ENCODE measurements at regions not wholly inside any gene's neighbourhood (a gene's known extent, or its start where the extent isn't known, plus 50 kb on each side); places are given as distances from the start of the nearest gene placed in this dataset.

DNA sequence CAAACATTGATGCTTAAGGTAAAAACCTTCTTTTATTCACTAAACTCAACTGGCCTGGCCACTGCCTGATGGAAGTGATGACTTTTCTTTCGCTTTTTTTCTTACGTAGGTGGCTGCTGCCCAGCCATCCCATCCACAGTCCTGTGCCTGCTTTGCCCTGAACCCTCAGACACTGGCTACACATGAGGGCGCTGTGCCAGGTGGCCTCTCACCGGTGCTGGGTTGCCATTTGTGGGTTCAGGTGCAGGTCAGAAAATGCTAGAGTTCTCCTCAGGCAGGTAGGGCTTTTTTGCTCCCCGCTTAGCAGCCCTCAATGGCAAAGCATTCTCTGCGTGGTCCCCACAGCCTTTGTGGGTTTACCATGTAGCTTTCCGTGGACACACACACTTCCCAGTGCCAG is 88.3 kb upstream of the PRR23E start:
- H3K9me3 Mint-ChIP-seq: peaks cover 0 to under 1% of the 10 kb centered on the region in 2 donors
- no peaks in the 10 kb centered on the region for H3K4me1 Mint-ChIP-seq (ENCODE audit: low read depth)
- H3K27me3 Mint-ChIP-seq (ENCODE audit: low read depth): peaks cover 2% of the 10 kb centered on the region
- DNase-seq: no peak
- no peak for ATAC-seq (replicated peaks in 1 of 2)
- no peak overlapping the region for H3K4me3 Mint-ChIP-seq
- no peaks in the 10 kb centered on the region for H3K36me3 Mint-ChIP-seq (ENCODE audit: insufficient read depth in 2 of 2)
- no peak overlapping the region for H3K27ac Mint-ChIP-seq

- no peak overlapping the region for H3K4me3 Mint-ChIP-seq
- peaks cover 0 to 3% of the 10 kb centered on the region in 2 donors for H3K36me3 Mint-ChIP-seq (ENCODE audit: insufficient read depth in 2 of 2)
- H3K27me3 Mint-ChIP-seq (ENCODE audit: low read depth): peaks cover 8% of the 10 kb centered on the region
- peaks cover 0 to 4% of the 10 kb centered on the region in 2 donors for H3K9me3 Mint-ChIP-seq
- DNase-seq: no peak
- ATAC-seq (replicated peaks in 1 of 2): no peak
- H3K4me1 Mint-ChIP-seq (ENCODE audit: low read depth): no peaks in the 10 kb centered on the region
- H3K27ac Mint-ChIP-seq: no peak overlapping the region
Measured at GRCh38 chr3:127105587-127105986, 87.3 kb upstream of the PRR23E start.

DNA sequence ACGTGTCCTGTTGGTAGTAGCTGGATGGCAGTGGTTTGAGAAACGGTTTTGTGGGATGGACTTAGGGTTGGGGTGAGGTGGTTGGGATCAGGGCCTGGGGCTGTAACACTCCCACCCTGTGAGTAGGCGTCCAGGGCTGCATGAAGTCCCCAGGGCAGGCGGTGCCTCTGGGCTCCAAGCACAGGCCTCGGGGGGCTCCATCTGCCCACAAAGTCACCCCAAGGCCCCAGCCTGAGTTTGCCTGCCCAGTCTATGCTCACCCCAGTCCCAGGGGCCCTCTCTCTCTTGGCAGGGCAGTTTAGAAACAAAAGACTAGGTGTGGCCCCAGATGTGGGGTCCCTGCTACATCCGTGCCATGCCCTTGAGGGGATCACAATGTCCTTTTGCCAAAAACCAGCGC is 86.9 kb upstream of the PRR23E start:
- DNase-seq (no peak), ATAC-seq (replicated peaks in 1 of 2) (no peak)
- no peak overlapping the region for H3K4me3 Mint-ChIP-seq
- H3K27me3 Mint-ChIP-seq (ENCODE audit: low read depth): peaks cover 8% of the 10 kb centered on the region
- no peak overlapping the region for H3K27ac Mint-ChIP-seq
- no peaks in the 10 kb centered on the region for H3K4me1 Mint-ChIP-seq (ENCODE audit: low read depth)
- peaks cover 0 to 3% of the 10 kb centered on the region in 2 donors for H3K36me3 Mint-ChIP-seq (ENCODE audit: insufficient read depth in 2 of 2)
- H3K9me3 Mint-ChIP-seq: peaks cover 0 to 6% of the 10 kb centered on the region in 2 donors

- Mint-ChIP-seq H3K9me3 (peaks cover 2 to 6% of the 10 kb centered on the region in 2 donors), H3K27me3 (ENCODE audit: low read depth) (peaks cover 8% of the 10 kb centered on the region), H3K4me3 (no peak overlapping the region), H3K27ac (no peak overlapping the region), H3K36me3 (ENCODE audit: insufficient read depth in 2 of 2) (peaks cover 0 to 5% of the 10 kb centered on the region in 2 donors), H3K4me1 (ENCODE audit: low read depth) (no peaks in the 10 kb centered on the region)
- DNase-seq (no peak), ATAC-seq (replicated peaks in 1 of 2) (no peak)
Measured at GRCh38 chr3:127106456-127106855, 86.5 kb upstream of the PRR23E start.

- ATAC-seq (replicated peaks in 1 of 2): no peak
- Mint-ChIP-seq H3K27me3 (ENCODE audit: low read depth) (peaks cover 8% of the 10 kb centered on the region), H3K36me3 (ENCODE audit: insufficient read depth in 2 of 2) (peaks cover 0 to 8% of the 10 kb centered on the region in 2 donors), H3K4me3 (no peak overlapping the region), H3K9me3 (peaks cover 2 to 6% of the 10 kb centered on the region in 2 donors), H3K27ac (no peak overlapping the region), H3K4me1 (ENCODE audit: low read depth) (no peaks in the 10 kb centered on the region)
- no peak for DNase-seq
Measured at GRCh38 chr3:127107002-127107401, 85.9 kb upstream of the PRR23E start.

GRCh38 chr3:127107491-127108375 is 85.2 kb upstream of the PRR23E start:
- no peak overlapping the region for H3K4me3 Mint-ChIP-seq
- peaks cover 5 to 9% of the 10 kb centered on the region in 2 donors for H3K9me3 Mint-ChIP-seq
- peaks cover 2 to 9% of the 10 kb centered on the region in 2 donors for H3K36me3 Mint-ChIP-seq (ENCODE audit: insufficient read depth in 2 of 2)
- no peaks in the 10 kb centered on the region for H3K4me1 Mint-ChIP-seq (ENCODE audit: low read depth)
- DNase-seq (no peak), ATAC-seq (replicated peaks in 1 of 2) (no peak)
- H3K27me3 Mint-ChIP-seq (ENCODE audit: low read depth): peaks cover 8% of the 10 kb centered on the region
- no peak overlapping the region for H3K27ac Mint-ChIP-seq

DNA sequence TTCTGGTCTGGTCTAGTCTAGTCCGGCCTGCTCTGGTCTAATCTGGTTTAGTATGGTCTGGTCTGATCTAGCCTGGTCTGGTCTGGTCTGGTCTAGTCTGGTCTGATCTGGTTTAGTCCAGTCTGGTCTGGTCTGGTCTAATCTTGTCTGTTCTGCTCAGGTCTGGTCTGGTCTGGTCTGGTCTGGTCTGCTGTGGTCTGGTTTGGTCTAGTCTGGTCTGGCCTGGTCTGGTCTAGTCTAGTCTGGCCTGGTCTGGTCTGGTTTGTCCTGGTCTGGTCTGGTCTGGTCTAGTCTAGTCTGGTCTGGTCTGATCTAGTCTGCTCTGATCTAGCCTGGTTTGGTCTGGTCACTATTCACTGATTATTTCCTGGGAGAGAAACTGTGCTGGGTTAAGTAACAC is 84.1 kb upstream of the PRR23E start:
- ATAC-seq (replicated peaks in 1 of 2): no peak
- DNase-seq: no peak
- peaks cover 8% of the 10 kb centered on the region for H3K27me3 Mint-ChIP-seq (ENCODE audit: low read depth)

DNA sequence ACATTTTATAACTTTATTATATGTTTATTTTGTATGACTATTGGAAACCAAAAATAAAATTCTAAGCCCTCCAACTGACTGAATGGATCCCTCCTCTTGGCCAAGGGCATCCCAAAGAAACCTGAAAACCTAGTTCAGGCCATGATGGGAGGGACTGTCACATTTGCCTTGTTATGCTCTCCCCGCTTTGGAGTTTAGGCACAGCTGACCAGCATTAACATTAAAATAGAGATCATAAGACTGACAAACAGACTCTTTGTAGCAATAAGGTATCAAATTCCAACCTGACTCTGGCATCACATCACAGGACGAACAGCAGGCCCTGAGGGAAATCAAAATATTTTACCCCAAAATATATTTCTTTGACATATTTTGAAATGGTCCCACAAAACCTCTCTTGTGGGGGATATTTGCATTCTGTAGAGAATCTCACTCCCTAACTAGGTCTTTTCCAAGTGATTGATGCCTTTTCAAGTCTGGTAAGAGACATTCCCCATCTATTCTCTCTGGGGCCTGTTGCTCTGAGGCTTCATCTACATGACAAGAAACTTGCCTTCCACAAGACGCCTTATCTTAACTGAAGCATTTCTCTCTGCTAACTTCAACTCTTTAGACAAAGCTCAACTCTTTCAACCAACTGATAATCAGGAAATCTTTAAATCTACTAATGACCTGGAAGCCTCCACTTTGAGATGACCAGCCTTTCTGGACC is 81.8 kb upstream of the PRR23E start:
- no peak overlapping the region for H3K4me3 Mint-ChIP-seq
- H3K36me3 Mint-ChIP-seq (ENCODE audit: insufficient read depth in 2 of 2): peaks cover 2 to 9% of the 10 kb centered on the region in 2 donors
- peaks cover 8% of the 10 kb centered on the region for H3K27me3 Mint-ChIP-seq (ENCODE audit: low read depth)
- no peaks in the 10 kb centered on the region for H3K4me1 Mint-ChIP-seq (ENCODE audit: low read depth)
- H3K27ac Mint-ChIP-seq: no peak overlapping the region
- peaks cover 6 to 10% of the 10 kb centered on the region in 2 donors for H3K9me3 Mint-ChIP-seq
- DNase-seq (no peak), ATAC-seq (replicated peaks in 1 of 2) (no peak)

More for the DNA sequence above, 84.1 kb upstream of the PRR23E start:
- Mint-ChIP-seq H3K4me1 (ENCODE audit: low read depth) (no peaks in the 10 kb centered on the region), H3K27ac (no peak overlapping the region), H3K9me3 (peaks cover 6 to 10% of the 10 kb centered on the region in 2 donors), H3K4me3 (no peak overlapping the region), H3K36me3 (ENCODE audit: insufficient read depth in 2 of 2) (peaks cover 2 to 9% of the 10 kb centered on the region in 2 donors)

DNA sequence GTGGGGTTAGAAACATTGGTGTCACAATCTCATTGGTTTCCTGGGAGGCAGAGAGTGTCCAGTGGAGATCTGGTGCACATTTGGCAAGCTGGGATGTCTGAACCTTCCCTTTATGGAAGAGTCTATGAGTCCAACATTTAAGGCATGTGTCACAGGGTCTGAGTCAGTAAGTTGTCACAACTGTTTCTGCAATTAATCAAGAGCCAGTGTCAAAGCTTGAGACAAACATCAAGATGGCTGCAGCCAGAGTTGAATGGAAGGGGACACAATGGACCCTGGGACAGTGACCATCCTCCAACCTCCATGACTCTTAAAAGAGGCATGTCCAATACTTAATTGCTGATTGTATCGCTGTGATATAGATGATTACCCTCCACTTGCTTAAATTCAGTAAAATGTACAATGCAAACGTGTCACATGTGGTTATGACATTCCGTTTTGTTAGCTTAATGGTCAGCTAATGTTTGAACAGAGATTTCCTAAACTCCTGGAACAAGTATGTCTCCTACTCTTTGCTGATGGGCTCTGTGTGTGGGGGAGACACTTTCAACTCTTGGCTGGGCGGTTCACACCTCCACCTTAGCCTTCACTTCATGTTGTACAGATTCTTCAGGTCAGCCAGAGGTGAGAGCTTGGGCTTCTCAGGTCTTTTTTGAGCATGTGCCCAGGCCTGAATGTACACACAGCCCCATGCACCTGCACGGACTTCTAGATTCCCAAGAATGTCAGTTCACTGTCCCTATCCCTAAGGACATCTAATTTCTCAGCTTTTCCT is 79.9 kb upstream of the PRR23E start:
- Mint-ChIP-seq H3K9me3 (peaks cover 6 to 10% of the 10 kb centered on the region in 2 donors), H3K4me1 (ENCODE audit: low read depth) (no peaks in the 10 kb centered on the region), H3K36me3 (ENCODE audit: insufficient read depth in 2 of 2) (peaks cover 2 to 9% of the 10 kb centered on the region in 2 donors), H3K4me3 (no peak overlapping the region), H3K27me3 (ENCODE audit: low read depth) (peaks cover 8% of the 10 kb centered on the region), H3K27ac (no peak overlapping the region)
- ATAC-seq (replicated peaks in 1 of 2): no peak
- no peak for DNase-seq

- Mint-ChIP-seq H3K9me3 (peaks cover 9 to 10% of the 10 kb centered on the region in 2 donors), H3K36me3 (ENCODE audit: insufficient read depth in 2 of 2) (peaks cover 2 to 9% of the 10 kb centered on the region in 2 donors), H3K27me3 (ENCODE audit: low read depth) (peaks cover 11% of the 10 kb centered on the region), H3K27ac (no peak overlapping the region), H3K4me1 (ENCODE audit: low read depth) (no peaks in the 10 kb centered on the region), H3K4me3 (no peak overlapping the region)
- ATAC-seq (replicated peaks in 1 of 2) (no peak), DNase-seq (no peak)
Measured at GRCh38 chr3:127113571-127113891, 79.4 kb upstream of the PRR23E start.

DNA sequence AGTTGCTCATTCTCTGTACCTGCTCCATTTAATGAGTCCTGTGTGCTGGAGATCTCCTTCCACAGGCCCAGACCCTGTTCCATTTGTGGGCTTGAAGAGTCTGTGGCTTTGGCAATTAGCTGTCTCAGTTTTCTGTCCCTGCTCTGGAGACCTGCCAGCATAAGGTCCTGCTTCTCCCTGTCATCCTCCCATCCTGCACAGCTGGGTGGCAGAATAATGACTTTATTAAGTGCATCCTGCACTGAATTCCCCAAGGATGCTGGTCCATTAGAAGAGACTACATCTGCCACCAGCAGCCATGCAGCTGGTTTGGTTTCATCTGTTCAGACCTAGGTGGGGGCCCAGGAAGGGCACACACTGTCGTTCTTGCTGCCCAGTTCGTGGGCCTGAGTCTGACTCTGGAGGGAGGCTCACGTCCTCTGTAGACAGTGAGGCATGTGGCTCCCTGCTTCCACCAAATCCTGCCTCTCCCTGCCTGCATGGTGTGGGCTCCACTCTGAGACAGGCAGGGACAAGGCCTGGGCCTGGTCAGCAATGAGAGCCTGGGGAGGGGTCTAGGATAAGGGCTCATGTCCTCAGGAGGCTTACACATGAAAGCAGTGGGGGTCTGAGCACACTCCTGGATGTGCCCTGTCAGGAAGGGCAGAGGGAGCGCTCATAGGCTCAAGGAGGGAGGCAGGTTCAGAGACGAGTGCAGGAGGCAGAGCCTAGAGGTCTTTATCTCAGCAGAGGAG is 78.4 kb upstream of the PRR23E start:
- Mint-ChIP-seq H3K27ac (no peak overlapping the region), H3K36me3 (ENCODE audit: insufficient read depth in 2 of 2) (peaks cover 2 to 9% of the 10 kb centered on the region in 2 donors), H3K9me3 (peaks cover 9 to 10% of the 10 kb centered on the region in 2 donors), H3K4me3 (no peak overlapping the region), H3K4me1 (ENCODE audit: low read depth) (no peaks in the 10 kb centered on the region), H3K27me3 (ENCODE audit: low read depth) (peaks cover 12% of the 10 kb centered on the region)
- DNase-seq (no peak), ATAC-seq (replicated peaks in 1 of 2) (no peak)

DNA sequence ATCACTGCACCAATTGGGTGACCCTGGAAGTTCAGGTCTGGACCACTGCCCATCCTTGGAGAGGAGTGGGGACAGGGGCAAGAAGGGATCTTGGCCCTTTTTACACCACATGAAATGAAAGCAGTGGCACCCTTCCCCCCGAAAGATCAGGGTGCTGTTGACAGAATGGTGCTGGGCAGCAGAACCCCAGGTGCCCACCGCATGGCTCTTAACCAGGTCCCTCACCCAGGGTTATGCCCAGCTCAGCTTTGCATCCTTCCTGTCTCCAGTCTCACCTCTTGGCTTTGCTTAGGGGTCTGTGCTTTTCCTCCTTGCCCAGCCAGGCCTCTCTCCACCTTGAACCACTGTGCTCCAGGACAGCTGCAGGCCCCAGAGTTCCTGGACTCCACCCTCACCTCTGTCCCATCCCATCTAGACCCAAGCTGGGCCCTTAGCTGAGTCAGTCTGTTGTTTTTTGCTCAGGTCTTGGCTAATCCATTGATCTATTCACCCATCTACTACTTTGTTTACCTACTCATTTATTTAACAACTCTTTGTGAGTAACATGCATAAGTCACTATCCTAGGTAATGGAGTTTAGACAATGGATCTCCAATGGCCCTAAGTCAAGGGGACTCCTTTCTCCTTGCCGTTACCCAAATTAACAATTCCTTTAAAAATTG is 77.1 kb upstream of the PRR23E start:
- Mint-ChIP-seq H3K36me3 (ENCODE audit: insufficient read depth in 2 of 2) (peaks cover 2 to 6% of the 10 kb centered on the region in 2 donors), H3K4me3 (no peak overlapping the region), H3K9me3 (peaks cover 6 to 9% of the 10 kb centered on the region in 2 donors), H3K4me1 (ENCODE audit: low read depth) (no peaks in the 10 kb centered on the region), H3K27me3 (ENCODE audit: low read depth) (peaks cover 5% of the 10 kb centered on the region), H3K27ac (no peak overlapping the region)
- DNase-seq (no peak), ATAC-seq (replicated peaks in 1 of 2) (no peak)
